Right atrium auricular region (tissue), 2 donors: ENCODE measurements at regions not wholly inside any gene's neighbourhood (a gene's known extent, or its start where the extent isn't known, plus 50 kb on each side); places are given as distances from the start of the nearest gene placed in this dataset.

Experiments used
- DNase-seq: peaks from one replicate; pipeline ENCODE4 v3.0.0-alpha.2; 2019; ENCODE audit warnings: low spot score
- H3K27ac ChIP-seq, 2 donors: fragments of 200-600 bp; sonication (generic); 1 replicate in 1 of 2; 2 replicates in 1 of 2; pipeline ENCODE4 v1.5.1; 2016 to 2019
- H3K27me3 ChIP-seq, 2 donors: fragments of 200-600 bp; sonication (generic); one replicate each; pipeline versions ENCODE4 v1.5.1 to v1.6.0; 2017 to 2019
- H3K36me3 ChIP-seq: fragments of 200-600 bp; sonication (generic); one replicate; pipeline ENCODE4 v1.5.1; 2016
- H3K4me1 ChIP-seq, 2 donors: fragments of 200-600 bp; sonication (generic); one replicate each; pipeline versions ENCODE4 v1.5.1 to v1.6.0; 2017 to 2019
- H3K4me3 ChIP-seq, 2 donors: fragments of 200-600 bp; sonication (generic); 1 replicate in 1 of 2; 2 replicates in 1 of 2; pipeline ENCODE4 v1.5.1; 2017 to 2019; ENCODE audit warnings: mild to moderate bottlenecking in 1 of 2, moderate library complexity in 1 of 2
- H3K9me3 ChIP-seq, 2 donors: fragments of 200-600 bp; sonication (generic); one replicate each; pipeline ENCODE4 v1.5.1; 2019
- CTCF ChIP-seq, 2 donors: fragments of 200-600 bp; sonication (generic); IDR thresholded peaks; one replicate each; pipeline ENCODE4 v1.5.1; 2019; ENCODE audit warnings: antibody characterized with exemption in 2 of 2

GRCh38 chr6:165119231-165120020, 190.0 kb downstream of the C6orf118 start:
- no peaks in the 10 kb centered on the region for H3K4me1 ChIP-seq
- no peak for DNase-seq
- H3K4me3 ChIP-seq = no peak overlapping the region
- H3K27me3 ChIP-seq = no peaks in the 10 kb centered on the region
- no peak for TF ChIP-seq CTCF (IDR thresholded peaks at IDR 0.05)
- H3K9me3 ChIP-seq = peaks cover 0 to 4% of the 10 kb centered on the region in 2 donors
- H3K27ac ChIP-seq = no peak overlapping the region
- H3K36me3 ChIP-seq = no peaks in the 10 kb centered on the region

- H3K36me3 ChIP-seq = no peaks in the 10 kb centered on the region
- peaks cover 0 to 11% of the 10 kb centered on the region in 2 donors for H3K9me3 ChIP-seq
- no peak overlapping the region for H3K27ac ChIP-seq
- H3K4me1 ChIP-seq = no peaks in the 10 kb centered on the region
- no peak for TF ChIP-seq CTCF (IDR thresholded peaks at IDR 0.05)
- no peak for DNase-seq
- H3K4me3 ChIP-seq = no peak overlapping the region
- H3K27me3 ChIP-seq = no peaks in the 10 kb centered on the region
Observed at GRCh38 chr6:165118736-165119135, 190.7 kb downstream of the C6orf118 start.

- no peak overlapping the region for H3K27ac ChIP-seq
- H3K27me3 ChIP-seq = no peaks in the 10 kb centered on the region
- no peak for DNase-seq
- peaks cover 0 to 15% of the 10 kb centered on the region in 2 donors for H3K9me3 ChIP-seq
- no peak overlapping the region for H3K4me3 ChIP-seq
- no peaks in the 10 kb centered on the region for H3K4me1 ChIP-seq
- no peak for TF ChIP-seq CTCF (IDR thresholded peaks at IDR 0.05)
- no peaks in the 10 kb centered on the region for H3K36me3 ChIP-seq
Observed at GRCh38 chr6:165117806-165118205, 191.6 kb downstream of the C6orf118 start.

- no peak overlapping the region for H3K4me3 ChIP-seq
- no peaks in the 10 kb centered on the region for H3K27me3 ChIP-seq
- no peak for TF ChIP-seq CTCF (IDR thresholded peaks at IDR 0.05)
- no peak for DNase-seq
- peaks cover 0 to 15% of the 10 kb centered on the region in 2 donors for H3K9me3 ChIP-seq
- H3K36me3 ChIP-seq = no peaks in the 10 kb centered on the region
- H3K4me1 ChIP-seq = no peaks in the 10 kb centered on the region
- H3K27ac ChIP-seq = no peak overlapping the region
Observed at GRCh38 chr6:165117121-165117520, 192.3 kb downstream of the C6orf118 start.

GRCh38 chr6:165110860-165111259, 198.5 kb downstream of the C6orf118 start:
- Histone ChIP-seq H3K4me3 (no peak overlapping the region), H3K27me3 (no peaks in the 10 kb centered on the region), H3K4me1 (no peaks in the 10 kb centered on the region), H3K36me3 (no peaks in the 10 kb centered on the region), H3K9me3 (peaks cover 0 to 15% of the 10 kb centered on the region in 2 donors), H3K27ac (no peak overlapping the region)
- no peak for DNase-seq
- TF ChIP-seq CTCF (IDR thresholded peaks at IDR 0.05) = no peak

GRCh38 chr6:165109011-165109410, 200.4 kb downstream of the C6orf118 start:
- Histone ChIP-seq H3K36me3 (no peaks in the 10 kb centered on the region), H3K4me3 (no peak overlapping the region), H3K27ac (no peak overlapping the region), H3K9me3 (peaks cover 0 to 6% of the 10 kb centered on the region in 2 donors), H3K27me3 (no peaks in the 10 kb centered on the region), H3K4me1 (no peaks in the 10 kb centered on the region)
- DNase-seq = no peak
- TF ChIP-seq CTCF (IDR thresholded peaks at IDR 0.05) = no peak
